GM18498 (cell line): ENCODE measurements at regions not wholly inside any gene's neighbourhood (a gene's known extent, or its start where the extent isn't known, plus 50 kb on each side); places are given as distances from the start of the nearest gene placed in this dataset.
"Not testable (repeated sequence)": the region's sequence is repeated elsewhere in the genome, so short reads cannot be mapped to it uniquely, and the experiment has no call there.

Experiments
- ATAC-seq: cut with Tn5 transposase; IDR thresholded peaks from one replicate; pipeline ENCODE4 v1.9.1; 2021; ENCODE audit warnings: mild to moderate bottlenecking, moderate library complexity; ENCODE audit not compliant: unreplicated experiment

GRCh38 chr9:124164811-124165210 lies 92.9 kb upstream of the NEK6 start:
- ATAC-seq, result no peak

GRCh38 chr9:124174433-124174832 lies 83.3 kb upstream of the NEK6 start:
- ATAC-seq, result no peak

GRCh38 chr9:124177522-124177921 lies 80.2 kb upstream of the NEK6 start:
- not testable (repeated sequence) for ATAC-seq

GRCh38 chr9:124179196-124180071 lies 78.3 kb upstream of the NEK6 start:
- ATAC-seq, result no peak

- ATAC-seq, result no peak
Observed at GRCh38 chr9:124180557-124180956, 77.2 kb upstream of the NEK6 start.

DNA sequence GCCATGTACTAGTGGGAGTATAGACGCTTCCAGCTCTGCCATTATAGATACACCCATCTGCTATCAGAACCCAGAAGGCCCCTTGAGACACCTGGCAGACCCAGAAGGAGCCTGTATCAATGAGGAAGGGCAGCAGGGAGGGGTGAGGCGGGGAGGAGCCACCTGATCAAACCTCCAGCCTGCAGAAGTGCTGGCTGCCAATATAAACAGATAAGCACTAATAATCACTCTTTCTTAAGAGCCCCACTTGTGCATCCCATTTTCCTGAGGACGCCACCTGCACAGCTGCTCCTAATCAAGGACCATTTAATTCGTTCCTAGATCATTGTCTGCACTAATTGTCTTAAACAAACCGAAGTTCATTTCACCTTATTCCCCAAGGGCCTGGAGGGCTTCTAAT lies 75.0 kb upstream of the NEK6 start:
- no peak for ATAC-seq

DNA sequence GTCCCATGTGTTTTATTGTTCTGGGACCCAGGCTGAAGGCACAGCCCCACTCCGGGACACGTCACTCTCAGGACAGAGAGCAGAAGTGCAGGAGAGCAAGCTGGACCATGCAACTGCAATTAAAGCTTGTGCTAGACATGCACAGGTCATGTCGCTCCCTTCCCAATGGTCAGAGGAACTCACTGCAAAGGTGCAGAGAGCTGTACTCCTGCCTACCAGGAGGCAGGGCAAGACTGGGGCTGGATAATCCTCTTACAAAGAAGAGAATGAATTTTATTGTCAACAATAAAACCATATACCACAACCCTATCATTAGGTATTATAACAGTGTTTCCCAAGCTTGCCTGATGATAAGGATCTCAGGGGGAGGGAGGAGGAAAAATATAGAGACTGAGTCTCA lies 74.0 kb upstream of the NEK6 start:
- ATAC-seq, result no peak

DNA sequence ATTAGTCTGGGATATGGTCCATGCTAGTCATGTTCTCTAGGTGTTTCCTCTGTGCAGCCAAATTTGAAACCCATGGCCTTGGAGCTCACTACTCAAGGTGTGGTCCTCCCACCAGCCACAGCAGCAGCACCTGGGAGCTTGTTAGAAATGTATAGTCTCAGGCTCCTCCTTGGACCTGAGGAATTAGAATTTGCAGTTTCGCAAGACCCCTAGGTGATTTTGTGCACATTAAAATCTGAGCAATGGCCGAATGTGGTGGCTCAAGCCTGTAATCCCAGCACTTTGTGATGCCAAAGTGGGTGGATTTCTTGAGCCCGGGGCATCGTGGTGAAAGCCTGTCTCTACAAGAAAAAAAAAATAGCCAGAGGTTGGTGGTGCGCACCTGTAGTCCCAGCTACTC lies 72.3 kb upstream of the NEK6 start:
- no peak for ATAC-seq

DNA sequence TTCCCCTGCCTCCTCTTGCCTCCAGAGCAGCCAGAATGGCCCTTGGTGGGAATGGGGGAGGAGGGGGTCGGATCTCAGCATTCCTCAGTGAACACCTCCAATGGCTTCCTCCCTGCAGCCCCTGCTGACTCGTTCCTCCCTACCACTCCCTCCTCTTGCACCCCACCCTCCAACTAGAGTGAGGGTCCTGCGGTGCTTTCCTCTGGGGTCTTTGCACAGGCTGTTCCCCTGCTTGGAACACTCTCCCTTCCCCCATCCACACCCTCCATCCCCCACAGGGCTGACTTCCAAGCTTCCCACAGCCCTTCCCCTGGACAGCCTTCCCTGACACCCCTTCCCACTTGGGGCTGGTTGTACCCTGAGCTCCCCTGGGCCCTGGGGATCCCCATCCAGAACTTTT lies 70.4 kb upstream of the NEK6 start:
- no peak for ATAC-seq

DNA sequence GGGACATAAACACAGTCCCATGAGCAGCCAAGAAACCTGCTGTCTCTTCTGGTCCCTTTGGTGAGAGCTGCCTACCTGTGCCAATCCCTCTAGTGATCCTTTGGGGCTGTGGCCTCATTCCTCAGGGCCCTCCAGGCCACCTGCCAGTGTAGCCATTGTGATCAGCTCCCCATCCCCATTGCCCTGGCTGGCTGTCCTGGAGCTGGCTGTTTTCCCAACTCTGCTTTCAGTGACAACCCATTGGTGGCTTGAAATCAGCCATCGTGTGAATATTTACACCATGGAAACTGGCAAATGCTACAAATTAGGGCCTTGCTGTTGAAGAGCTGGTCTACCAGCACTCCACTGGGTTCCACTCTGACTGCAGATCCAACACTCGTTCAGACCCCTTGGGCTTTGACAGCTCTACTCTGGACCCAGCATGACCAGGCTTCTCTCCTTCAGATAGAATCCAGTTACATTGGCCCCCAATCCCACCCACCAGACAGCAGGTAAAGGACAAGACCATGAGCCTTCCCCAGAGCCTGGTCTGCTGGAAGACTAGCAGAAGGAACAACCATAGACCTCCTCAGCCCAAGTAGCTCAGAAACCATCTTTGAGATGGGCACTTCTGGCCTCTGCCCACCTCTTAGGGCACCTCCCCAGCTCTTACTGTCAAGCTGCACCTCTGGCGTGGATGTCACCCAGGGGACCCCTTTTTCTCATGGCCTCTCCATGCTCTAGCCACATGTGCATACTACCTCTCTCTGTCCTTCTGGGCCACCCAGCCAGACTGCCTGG lies 69.2 kb upstream of the NEK6 start:
- ATAC-seq, result no peak

DNA sequence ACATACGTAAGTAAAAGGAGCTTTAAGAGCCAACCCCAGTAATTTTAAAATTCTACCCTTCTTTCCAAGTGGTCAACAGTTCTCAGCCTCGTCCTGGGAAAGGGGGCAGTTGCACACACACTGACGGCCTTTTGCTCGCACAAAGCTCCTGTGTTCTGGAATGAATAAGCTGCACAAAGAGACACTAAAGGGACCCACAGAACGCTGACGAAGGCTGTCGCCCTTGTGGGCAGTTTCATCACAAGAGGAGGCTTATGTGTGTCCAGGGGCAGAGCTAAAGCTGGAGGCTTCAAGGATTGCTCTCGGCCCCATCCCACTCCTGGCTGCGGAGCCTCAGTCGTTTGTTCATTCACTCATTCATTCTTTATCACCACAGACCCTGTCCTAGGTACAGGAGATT lies 67.0 kb upstream of the NEK6 start:
- ATAC-seq, result no peak

GRCh38 chr9:124191691-124192395 lies 65.9 kb upstream of the NEK6 start:
- no peak for ATAC-seq

DNA sequence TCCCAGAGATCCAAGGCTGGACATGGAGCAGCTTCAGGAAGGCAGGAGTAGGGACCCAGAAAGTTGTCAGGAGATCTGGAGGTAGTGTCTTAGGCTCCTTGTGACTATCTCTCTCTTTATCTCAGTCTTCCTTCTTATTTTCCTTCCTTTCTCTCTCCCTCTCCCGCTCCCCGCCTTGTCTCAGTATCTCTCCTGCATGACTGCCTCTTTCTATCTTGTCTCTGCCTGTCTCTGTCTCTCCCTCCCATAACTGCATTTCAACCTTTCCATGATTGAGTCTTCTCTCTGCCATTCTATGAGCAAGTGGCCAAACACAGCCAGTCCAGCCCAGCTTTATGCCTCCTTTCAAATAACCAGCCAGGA lies 61.0 kb upstream of the NEK6 start:
- no peak for ATAC-seq

DNA sequence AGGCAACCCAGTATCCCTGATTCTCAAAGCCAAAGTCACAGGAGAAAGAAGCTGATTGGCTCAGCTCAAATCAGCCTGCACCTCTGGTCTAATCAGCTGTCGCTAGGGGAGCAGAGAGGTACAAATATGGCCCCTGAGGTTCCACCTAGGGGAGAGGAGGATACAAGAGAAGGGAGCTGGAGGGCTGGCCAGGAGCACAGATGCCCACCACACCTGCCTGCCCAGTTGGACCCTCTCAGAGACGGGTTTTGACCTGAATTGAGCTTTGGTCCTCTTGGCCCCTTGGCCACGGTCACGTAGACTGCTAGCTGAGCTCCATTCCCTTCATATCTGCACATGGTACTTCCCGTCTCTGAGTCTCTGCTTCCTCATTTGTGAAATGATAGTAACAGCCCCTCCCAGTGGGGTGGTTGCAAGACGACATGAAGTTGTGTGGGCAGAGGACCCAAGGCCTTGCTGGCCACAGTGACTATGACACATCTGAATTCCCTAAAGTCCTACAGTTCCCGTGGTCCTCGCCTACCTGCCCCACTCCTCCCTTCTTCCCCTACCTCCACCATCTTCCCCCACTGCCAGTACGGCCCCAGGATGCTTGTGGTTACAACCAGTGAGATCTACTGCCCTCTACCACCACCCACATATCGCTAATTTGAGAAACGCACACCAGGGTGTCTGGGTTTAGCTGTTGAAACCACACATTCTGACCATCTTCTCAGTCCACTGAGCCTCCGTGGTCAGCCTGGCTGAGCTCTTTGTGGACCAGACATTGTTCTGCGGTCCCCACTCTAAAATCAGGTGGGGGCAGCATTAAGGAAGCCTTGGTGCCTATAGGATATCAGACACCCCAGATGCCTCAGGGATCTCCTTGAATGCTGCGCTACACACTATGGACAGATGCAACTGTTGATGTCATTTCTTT lies 60.3 kb upstream of the NEK6 start:
- ATAC-seq, result peak; percentile 62

- ATAC-seq, result no peak
Observed at GRCh38 chr9:124198331-124198730, 59.4 kb upstream of the NEK6 start.

DNA sequence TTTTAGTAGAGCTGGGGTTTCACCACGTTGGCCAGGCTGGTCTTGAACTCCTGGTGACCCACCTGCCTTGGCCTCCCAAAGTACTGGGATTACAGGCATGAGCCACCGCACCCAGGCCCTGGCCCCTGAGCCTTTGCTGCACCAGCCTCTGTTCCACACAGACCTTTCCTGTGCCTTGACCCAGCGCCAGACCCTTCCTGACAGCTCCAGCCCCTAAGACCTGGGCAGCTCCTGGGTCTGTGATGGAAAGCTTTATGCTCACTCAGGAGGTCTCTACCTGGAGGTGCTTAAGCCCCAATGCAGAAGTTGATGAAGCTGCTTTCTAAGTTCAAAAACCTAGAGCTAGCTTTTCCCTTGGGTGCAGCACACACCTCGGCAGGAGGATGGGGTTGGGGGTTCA lies 58.8 kb upstream of the NEK6 start:
- ATAC-seq, result no peak

DNA sequence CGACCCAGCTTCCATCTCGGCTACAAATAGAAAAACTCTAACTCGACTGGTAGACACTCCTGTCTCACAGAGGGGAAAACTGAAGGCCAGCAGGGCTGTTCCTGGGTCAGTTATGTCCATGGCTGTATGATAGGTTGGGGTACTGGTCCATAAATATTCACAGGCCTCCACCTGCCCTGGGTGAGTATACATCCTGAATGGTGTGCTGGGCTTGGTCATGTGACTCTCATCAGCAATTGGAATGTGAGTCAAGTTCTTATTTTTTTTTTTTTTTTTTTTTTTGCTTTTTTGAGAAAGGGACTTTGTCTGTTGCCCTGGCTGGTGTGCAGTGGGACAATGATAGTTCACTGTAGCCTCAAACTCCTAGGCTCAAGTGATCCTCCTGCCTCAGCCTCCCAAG lies 58.3 kb upstream of the NEK6 start:
- ATAC-seq, result no peak

DNA sequence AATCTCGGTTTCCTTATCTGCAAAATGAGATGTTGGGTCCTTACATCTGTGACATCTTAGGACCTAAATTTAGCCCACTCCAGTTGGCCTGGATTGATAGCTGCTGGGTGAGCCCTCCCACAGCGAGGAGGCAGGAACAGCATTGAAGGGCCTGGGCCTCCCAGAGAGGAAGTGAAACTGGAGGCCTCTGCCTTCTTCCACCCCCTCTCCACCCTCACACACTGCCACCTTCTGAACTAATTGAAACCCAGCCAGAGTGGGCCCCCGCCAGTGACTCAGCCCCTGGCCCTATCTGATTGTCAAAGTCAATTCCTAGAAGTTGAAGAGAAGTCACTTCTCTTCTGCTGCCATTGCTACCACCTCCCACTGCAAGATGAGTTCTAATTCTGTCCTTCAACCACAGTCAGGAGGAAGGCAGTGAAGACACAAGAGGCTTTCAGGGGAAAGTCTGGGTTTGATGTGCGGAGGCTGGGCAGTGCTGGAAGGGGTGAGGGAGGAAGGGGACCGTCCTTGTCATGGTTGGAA lies 55.2 kb upstream of the NEK6 start:
- peak; percentile 82 for ATAC-seq

DNA sequence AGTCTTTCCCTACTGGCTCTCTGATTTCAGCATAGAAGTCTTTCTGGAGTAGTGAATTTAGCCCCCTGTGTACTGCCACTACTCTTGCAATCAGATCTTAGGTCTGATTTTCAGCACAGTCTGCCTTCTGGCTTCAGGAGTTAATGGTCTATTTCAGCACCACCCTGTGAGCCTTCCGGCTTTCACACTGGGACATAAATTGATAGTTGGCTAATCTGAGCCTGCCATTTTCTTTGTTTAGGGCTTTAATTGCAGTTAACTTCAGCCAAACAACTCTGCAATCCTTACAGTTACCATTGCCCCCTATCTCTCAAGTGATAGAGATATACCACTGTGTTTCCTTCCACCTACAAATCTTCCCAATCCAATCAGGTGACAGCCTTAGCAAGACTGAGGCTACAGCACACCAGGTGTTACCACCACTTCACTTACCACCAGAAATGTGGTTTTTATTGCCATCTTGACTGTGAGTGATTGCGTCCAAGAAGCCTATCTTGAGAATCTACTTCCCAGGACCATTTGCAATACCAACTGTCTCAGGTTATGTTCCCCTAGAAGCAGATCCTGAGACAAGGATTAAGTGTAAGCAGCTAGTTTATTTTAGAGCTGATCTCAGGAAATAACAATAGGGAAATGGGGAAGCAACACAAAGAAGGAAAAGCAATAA lies 51.9 kb upstream of the NEK6 start:
- ATAC-seq, result no peak

GRCh38 chr9:124206391-124206790 lies 51.4 kb upstream of the NEK6 start:
- no peak for ATAC-seq
